HG03060 (cell line): ENCODE measurements at regions not wholly inside any gene's neighbourhood (a gene's known extent, or its start where the extent isn't known, plus 50 kb on each side); places are given as distances from the start of the nearest gene placed in this dataset.
"Not testable (repeated sequence)": the region's sequence is repeated elsewhere in the genome, so short reads cannot be mapped to it uniquely, and the experiment has no call there.

ENCODE experiments used
- ATAC-seq: cut with Tn5 transposase; IDR thresholded peaks from one replicate; pipeline ENCODE4 v1.9.1; 2021; ENCODE audit warnings: low read depth, moderate number of reproducible peaks; ENCODE audit not compliant: unreplicated experiment

DNA sequence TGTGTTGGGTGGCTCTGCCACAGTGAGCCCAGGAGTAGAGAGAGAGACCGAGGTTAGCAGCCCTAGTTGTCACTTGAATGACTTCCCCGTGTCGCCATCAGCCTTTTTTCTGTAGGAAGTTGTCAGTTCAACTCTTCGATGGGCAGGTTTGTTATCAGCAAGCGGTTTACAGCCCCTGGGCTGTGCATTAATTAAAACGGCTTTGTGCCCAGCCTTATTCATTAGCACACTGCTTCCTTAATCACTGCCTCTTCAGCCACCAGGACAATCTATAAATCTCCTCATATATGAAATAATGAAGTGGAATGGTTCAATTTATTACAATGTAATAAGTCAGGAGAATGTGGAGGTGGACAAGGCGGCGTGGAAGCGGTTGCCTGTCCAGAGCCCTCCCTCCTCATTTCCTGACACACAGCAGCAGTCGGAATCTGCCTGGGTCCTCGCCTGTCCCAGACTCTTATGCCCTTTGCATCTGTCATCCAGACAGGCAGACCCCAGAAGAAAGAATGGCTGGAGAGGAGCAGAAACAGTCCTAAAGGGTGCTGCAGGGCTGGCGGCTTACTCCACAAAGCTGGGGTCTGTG, 122.4 kb upstream of the OPCML start:
- ATAC-seq, result no peak

DNA sequence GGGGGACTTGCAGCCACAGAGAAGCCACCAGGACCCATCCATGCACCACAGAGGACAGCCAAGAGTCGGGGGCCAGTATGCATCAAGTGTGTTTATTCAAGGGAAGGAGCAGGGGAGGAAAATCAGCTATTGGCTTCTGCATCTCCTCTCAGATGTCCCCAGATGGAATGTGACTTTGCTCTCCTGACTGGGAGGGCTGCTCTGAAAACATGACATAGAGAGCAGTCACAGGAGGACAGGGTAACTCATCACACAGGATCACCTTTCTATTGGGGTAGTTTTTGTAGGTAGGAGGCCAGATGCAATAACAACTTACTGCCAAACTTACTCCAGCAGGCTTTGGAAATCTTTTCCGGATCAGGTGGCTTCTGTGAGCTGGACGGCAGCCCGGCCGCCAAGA, 121.0 kb upstream of the OPCML start:
- no peak for ATAC-seq

DNA sequence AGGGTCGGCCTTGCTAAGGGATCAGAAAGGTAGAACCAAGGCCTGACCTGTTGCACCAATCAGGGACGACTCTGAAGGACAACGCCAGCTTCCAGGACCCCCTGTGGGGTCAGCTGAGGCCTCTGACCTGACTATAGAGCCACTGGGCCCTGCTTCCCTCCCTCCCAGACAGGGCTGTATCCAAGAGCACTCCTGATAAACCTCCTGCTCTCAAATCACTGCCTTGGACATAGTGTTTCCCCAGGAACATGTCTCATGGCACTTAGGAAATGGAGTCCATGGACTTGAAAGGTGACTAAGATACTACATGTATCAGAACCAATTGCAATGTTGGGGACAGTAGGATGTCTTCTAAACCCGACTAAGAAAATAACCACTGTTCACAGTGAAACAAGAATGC, 117.8 kb upstream of the OPCML start:
- ATAC-seq, result no peak

DNA sequence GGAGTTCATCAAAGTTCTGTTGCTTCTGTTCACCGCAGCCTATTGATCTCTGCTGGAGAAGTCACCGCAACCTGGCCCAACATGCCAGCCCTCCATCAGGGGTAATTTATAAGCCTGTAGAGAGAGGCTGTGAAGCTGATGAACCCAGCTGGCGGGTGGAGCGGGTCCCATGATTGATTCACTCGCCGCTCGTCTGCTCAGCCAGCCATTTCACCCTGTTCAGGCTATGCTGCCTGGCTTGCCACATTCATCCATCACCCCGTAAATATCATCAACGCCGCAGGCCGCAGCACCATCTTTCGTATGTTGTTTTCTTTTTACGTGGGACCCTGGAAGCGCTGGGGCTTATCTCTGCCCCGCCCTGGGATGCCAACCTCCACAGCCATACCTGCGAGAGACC, 116.7 kb upstream of the OPCML start:
- no peak for ATAC-seq

DNA sequence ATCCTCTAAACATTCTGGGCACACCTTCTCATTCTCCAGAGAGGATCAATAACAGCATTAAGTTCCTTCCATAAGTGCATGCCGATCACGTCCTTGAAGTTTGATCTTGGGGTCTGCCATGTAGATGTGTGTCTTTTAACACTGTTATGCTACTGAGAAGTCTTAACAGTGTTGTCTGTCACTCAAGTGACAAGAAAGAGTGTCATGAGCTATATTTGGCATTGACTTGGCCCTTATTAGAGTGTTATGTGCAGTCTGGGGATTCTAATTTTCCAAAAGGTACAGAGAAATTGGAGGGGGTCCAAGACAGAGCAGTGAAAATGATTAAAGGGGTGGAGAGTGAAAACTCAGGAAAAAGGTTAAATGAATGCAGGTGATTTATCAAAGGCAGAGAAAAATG, 107.1 kb upstream of the OPCML start:
- no peak for ATAC-seq

DNA sequence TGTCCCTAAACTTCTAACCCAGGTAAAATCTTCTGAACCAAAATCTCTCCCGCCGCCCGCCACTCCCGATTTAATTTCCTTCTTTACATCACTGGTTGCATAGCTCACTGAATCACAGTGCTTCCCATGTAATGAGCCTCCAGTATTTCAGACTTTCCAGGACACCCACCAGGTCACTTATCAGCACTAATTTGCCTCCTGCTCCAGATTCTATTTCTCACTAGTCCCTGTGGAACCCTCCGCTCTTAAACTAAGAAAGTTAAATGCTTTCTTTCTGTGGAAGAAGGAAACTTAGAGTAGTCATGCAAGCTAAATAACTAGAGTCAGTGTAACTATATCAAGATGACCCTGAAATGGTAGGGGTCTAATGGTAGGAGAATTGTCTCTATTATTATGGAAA, 106.6 kb upstream of the OPCML start:
- ATAC-seq, result no peak

DNA sequence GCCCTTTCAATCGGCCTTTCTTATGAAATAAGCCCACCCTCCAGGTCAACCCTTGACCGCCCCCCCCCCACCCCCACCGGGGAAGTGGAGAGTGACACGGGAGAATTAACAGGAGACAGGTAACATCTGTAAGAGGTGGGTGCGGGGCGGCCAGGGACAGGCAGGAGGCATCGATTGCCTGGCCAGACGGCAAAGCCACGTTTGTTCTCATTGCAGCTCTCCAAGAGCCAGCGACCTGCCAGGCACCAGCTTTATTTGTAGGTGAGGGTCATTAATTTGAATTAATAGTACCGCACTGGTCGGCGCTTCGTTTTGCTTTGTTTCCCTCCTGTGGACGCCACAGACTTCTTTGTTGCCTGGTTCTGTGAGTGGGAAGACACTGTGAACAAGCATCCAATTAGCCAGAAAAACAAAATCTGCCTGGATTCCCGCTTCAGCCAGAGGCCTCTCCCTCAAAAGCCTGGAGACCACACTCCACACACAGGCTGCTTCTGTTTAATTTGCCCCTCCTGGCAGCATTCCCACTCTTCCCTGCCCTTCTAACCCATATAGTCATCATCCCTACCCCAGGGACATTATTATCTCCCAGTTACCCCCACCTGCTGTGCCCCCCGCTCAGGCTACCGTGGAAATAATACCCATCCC, 104.5 kb upstream of the OPCML start:
- ATAC-seq, result no peak

DNA sequence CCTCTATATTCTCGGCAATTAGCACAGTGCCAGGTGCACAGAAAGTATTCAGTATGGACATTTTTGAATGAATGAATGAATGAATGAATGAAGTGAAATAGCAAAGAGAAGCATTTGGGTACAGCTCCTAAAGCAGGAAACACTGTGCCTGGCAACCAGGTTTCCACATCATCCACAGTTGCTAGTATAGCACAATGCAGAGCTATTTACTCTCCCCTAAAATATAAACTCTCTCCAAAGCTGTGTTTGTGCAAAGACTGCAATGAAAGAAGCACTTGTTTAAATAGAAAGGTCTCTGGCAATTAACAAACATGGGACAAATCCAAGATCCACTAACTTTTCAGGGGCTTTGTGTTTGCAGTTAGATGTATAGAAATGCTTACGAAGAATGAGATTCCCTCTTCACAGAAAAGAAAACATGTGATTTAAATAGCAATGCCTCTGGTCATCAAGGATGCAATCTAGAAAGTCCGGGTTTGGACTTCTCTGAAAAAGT, 103.0 kb upstream of the OPCML start:
- no peak for ATAC-seq

DNA sequence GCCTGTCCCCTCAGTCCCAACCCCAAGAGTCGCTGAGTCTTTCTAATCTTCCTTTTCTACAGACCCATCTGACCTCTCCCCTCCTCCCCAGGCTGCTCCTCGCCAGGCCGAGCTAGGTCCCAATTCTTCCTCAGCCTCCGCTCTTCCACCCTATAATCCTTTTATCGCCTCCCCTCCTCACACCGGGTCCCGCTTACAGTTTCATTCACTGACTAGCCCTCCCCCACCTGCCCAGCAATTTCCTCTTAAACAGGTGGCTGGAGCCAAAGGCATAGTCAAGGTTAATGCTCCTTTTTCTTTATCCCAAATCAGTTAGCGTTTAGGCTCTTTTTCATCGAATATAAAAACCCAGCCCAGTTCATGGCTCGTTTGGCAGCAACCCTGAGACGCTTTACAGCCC, 96.1 kb upstream of the OPCML start:
- not testable (repeated sequence) for ATAC-seq

DNA sequence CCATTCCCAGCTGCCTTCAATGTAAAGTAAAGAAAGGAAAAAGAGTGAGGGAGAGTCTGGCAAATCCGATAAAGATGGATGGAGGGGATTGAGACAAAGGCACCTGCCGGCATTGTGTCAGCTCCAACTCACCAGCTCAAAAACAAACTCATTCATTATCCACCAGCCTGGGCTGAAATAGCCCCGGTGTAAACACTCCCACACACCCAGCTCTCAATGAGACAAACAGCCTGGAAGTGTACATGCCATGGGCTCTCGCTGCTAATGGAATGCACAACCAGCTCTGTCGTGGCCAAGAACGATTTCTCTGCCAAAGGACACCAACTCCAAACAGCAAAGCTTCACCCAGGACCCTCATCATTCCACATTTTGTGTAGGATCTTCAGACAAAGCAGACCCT, 89.3 kb upstream of the OPCML start:
- no peak for ATAC-seq

DNA sequence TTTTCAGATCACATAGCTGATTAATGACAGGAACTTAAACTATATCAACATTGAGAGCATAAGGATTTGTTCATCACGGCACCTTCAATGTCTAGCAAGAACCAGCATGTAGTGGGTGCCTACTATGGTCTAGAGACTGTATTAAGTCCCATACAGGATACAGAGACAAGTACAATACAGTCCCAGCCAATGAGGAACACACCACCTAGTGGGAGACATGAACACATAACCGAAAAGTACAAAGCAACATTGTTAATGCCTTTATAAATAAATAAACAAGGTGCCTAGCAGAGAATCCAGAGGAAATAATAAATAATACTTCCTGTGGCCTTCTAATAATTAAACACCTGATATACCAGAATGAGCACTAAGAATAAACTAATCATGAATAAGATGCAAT, 87.7 kb upstream of the OPCML start:
- ATAC-seq, result no peak

DNA sequence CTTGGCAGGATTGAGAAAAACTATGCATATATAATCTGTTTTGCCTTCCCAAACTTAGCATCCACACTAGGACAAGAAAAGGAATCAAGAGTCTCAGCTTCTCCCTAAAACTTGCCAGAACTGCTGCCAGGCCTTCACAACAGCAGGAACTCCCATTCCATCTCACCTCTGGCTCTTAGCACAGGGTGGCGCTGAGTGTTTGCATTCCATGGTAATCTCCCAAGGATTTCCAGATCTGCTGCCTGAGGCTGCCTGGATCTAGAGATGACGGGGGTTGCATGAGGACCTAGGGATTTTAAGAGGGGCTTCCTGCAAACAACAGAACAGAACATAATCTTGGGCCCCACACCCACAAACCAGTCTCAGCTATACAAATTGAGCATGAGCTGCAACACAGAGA, 87.1 kb upstream of the OPCML start:
- no peak for ATAC-seq

DNA sequence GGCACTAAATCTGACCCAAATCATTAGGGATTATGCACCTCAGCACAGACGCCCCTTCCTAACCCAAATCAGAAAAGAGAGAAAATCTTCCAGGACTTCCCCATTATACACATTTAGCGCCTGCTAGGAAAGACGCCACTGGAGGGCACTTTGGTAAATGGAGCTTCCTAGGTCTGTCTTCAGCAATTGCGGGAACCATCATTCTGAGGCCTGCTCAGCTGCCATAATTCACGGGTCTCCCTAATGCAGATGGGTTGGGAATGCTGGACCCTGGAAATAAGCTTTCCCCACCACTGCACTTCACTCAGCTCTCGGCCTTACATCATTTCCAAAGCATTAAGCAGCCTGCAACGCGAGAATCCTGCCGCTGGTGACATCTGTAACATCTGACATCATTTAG, 86.2 kb upstream of the OPCML start:
- no peak for ATAC-seq

DNA sequence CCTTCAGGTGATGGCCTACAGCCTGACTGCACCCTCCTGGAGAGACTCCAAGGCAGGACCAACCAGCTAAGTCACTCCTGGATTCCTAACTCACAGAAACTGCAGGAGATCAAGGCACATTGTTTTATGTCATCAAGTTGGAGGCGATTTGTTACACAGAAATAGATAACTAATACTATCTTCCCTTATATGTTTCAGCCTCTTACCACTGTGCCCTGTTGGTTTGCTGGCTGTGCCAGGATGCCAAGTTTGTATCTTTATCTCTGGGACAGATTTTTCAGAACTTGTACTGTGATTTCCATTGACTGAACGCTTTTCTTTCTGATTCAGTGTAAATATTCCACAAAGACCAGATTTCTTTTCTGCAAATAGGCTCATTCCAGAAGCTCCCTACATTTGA, 76.2 kb upstream of the OPCML start:
- no peak for ATAC-seq

DNA sequence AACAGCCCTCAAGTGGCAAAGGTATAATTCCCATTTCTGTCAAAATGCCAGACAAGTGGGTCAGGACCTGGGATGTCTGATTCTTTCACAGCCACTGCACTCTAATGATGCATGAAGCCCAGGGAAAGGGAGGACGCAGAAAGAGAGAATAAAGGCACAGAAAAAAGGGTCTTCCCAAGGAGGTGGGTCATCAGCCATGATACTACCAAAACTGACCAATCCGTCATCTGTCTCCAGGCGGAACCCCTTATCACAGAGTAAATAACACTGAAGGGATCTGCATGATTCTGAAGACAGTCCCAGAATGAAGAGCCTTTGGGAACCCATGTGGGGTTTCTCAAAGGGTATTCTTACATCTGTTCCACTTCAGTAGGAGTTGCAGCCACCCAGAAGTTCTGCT, 73.8 kb upstream of the OPCML start:
- ATAC-seq, result no peak

DNA sequence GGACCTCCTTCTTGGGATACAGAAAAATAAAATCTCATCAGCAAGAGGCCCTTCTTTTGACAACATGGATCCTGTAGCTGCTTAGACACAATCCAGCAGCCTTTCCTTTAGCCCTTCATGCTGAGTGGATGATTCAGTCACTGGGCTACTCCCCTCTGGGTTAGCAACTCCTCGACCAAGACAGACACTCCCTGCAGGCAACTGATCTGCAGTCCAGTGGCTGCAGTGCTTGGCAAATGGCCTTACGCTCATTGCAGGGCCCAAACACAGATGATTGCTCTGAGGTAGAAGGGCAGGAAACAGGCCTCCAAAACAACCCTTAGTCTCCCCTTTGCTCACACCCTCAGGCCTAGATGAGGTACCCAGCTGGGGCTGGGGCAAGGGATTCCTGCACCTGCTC, 73.2 kb upstream of the OPCML start:
- no peak for ATAC-seq

DNA sequence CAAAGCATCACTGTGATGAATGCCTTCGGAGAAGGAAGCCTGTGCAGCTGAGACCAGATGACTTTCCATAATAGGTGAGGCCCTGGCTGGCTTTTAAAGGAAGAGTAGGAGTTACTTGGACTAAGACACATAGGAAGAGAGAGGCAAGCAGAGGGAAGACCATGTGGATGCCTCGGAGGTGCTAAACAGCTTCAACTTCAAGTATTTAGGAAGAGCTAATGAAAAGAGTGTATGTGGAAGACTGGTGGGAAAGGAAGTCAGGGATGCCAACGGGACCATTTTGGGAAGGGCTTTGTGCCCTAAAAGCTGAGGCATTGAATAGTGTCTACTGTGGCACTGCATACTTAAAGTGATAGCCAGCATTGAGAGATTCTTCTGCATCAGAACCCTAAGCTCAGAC, 69.3 kb upstream of the OPCML start:
- ATAC-seq, result no peak

DNA sequence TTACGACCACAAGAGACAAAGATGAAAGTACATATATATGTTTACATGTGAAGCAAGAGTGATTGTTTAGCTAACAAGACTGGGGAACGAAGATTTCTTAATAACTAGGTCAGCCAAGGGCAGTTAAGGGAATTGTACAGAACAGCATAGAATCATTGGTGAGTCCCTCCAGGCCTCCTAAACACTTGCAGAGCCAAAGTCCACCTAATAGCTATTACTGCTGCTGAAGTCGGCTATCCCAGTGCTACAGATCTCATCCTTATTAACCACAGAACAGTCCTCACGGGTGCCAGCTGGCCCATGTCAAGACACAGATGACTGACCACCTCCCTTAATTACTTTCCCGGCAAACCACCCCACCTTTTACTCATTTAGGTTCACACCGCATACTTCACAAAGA, 68.5 kb upstream of the OPCML start:
- ATAC-seq, result no peak

DNA sequence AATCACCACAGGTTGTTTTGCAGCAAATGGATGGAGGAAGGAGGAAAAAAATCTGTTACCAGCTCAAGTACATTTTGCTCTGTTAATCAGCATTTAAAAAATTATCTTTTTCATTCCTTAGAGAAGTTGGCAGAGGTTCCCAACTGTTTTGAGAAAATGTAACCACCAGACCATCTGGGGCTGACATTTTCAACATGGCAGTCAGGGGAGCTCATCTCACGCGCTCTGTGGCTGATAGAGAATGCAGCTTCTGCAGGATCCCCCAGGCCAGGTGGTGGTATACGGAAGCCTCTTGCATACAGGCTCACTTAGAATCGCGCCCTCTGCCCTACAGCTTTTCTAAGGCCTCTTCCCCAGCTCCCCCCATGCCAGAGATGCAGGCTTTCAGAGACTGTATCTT, 68.0 kb upstream of the OPCML start:
- no peak for ATAC-seq

DNA sequence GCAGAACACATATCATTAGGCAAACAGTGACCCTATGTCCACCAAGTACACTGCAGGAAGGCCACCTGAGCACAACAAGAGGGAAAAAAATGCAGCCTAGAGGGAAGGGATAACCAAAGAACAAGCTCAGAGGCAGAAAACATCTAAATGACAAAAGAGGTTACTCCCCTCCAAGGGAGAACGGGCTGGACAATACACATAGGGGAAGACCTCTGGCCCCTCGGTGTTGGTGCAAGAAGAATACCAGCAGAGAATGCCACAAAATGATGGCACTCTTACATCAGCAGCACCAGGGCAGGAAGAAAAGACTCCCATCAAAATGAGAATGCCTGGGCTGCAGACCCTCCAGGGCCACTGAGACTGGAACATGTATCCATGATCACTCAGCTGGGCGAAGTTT, 66.6 kb upstream of the OPCML start:
- no peak for ATAC-seq

DNA sequence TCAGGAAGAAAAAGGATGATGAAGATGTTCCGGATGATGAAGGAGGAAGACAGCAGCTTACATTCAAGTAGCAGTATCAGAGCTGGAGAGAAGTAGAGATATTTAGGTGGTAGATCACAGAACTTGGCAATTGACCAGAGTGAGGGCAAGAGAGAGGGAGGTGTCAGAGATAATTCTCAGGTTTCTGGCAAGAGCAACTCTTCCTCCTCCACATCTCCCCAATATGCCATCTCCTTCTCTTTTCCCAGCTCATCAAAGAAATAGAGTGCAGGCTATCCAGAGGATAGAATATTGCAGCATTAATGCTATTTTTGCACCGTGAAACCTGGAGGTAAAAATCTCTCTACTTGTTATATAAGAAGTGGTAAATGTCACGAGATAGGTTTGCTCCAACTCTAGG, 64.9 kb upstream of the OPCML start:
- ATAC-seq, result no peak

DNA sequence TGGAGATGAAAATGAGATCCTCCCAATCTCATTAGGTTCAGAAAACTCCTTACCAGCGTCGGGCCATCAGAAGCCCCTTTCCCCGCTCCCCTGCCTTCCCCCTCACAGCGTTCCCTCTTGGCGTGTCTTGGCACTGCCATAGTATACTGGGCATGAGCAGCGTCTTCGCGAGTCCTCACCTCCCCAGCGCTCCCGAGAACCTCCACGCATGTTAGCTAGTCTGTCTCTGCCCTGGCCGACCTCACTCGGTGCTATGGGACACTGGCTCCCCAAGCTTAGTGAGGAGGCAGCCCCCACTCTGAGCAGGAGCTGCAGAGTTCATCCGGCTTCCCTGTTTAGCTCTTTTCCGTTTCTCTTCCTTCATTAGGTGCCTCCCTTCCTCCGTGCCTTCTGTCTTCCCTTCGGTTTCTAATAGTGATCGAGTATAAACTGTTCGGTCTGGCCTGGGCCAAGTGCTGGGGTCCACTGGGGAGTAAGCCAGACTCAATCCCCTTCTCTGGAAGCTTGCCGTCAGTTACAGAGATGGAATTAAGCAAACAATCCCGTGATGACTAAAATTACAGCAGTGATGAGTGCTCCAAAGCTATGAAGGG, 63.8 kb upstream of the OPCML start:
- ATAC-seq, result no peak
